Heart right ventricle (tissue), 16 donors: ENCODE measurements at regions not wholly inside any gene's neighbourhood (a gene's known extent, or its start where the extent isn't known, plus 50 kb on each side); places are given as distances from the start of the nearest gene placed in this dataset.
A peak's percentile ranks its signal among the peaks of the same experiment; 100 is the strongest.
"Not testable (repeated sequence)": the region's sequence is repeated elsewhere in the genome, so short reads cannot be mapped to it uniquely, and the experiment has no call there.

ENCODE experiments used
- ATAC-seq, 8 donors: fragments of 200-7000 bp; cut with Tn5 transposase; one replicate each; pipeline ENCODE4 v1.9.1; 2020; ENCODE audit warnings: mild to moderate bottlenecking in 8 of 8, moderate library complexity in 8 of 8, moderate number of reproducible peaks in 1 of 8
- DNase-seq, 2 donors: peaks; one replicate each; pipeline ENCODE4 v3.0.0-alpha.2; 2020
- H3K27ac ChIP-seq, 10 donors: fragments of 200-600 bp; sonication (generic) in 2 of 10; one replicate each; pipeline versions ENCODE4 v1.5.0 to v1.8.0; 2020 to 2022; ENCODE audit warnings: mild to moderate bottlenecking in 3 of 10
- H3K27me3 ChIP-seq, 7 donors: fragments of 200-600 bp; one replicate each; pipeline ENCODE4 v1.8.0; 2021 to 2022; ENCODE audit warnings: mild to moderate bottlenecking in 2 of 7
- H3K36me3 ChIP-seq, 9 donors: fragments of 200-600 bp; sonication (generic) in 1 of 9; one replicate each; pipeline versions ENCODE4 v1.5.0 to v1.8.0; 2020 to 2022; ENCODE audit warnings: mild to moderate bottlenecking in 2 of 9
- H3K4me1 ChIP-seq, 9 donors: fragments of 200-600 bp; sonication (generic) in 1 of 9; one replicate each; pipeline versions ENCODE4 v1.5.0 to v1.8.0; 2020 to 2022; ENCODE audit warnings: mild to moderate bottlenecking in 4 of 9
- H3K4me3 ChIP-seq, 10 donors: fragments of 200-600 bp; sonication (generic) in 2 of 10; one replicate each; pipeline versions ENCODE4 v1.5.0 to v1.8.0; 2020 to 2022; ENCODE audit warnings: mild to moderate bottlenecking in 7 of 10, moderate library complexity in 2 of 10
- H3K9me3 ChIP-seq, 11 donors: fragments of 200-600 bp in 10 of 11; sonication (generic) in 2 of 11; one replicate each; pipeline versions ENCODE4 v1.5.0 to v1.8.0; 2013 to 2022; ENCODE audit warnings: mild to moderate bottlenecking in 2 of 11, control low read depth in 1 of 11, moderate library complexity in 1 of 11
- CTCF ChIP-seq, 9 donors: fragments of 200-600 bp; sonication (generic) in 2 of 9; IDR thresholded peaks; one replicate each; pipeline versions ENCODE4 v1.5.0 to v1.8.0; 2021 to 2022; ENCODE audit warnings: antibody characterized with exemption in 9 of 9, mild to moderate bottlenecking in 5 of 9, moderate library complexity in 1 of 9
- whole genome bisulfite sequencing, 2 donors: extraction: QIAGEN DNeasy Blood & Tissue Kit; methylation state at CpG; one replicate each; pipeline ENCODE4 v1.1.7; 2013; ENCODE audit warnings: inconsistent platforms in 1 of 2; 5-methylcytosine and 5-hydroxymethylcytosine counted together
- intact Hi-C, 10 donors: fragments of 100-400 bp; cut with DNase I; formaldehyde crosslinking; loops; one replicate each; pipeline versions ENCODE4 v1.11.1 to v1.14.2; 2022
- donor health status: Arrhythmogenic right ventricular cardiomyopathy.
- donor health status: ischemic (EF 13 %, LVEDD 7.1; RV severe dilation, severe dysfunction).
- donor health status: healthy with polysubstance abuse.
- donor health status: DM: no; HTN: yes; CAD: no.
- donor health status: DM: no; HTN: no; CAD: no.
- donor health status: ischemic (EF 25% LVEDD 6.9; RV normal size, moderate dysfunction).
- donor health status: ischemic (EF 25% LVEDD 5.7; RV mildly dilated, moderate dysfunction).
- donor health status: healthy.
- donor health status: DM: yes; HTN: yes; CAD: no.
- donor health status: Ischemic cardiomyopathy.
- donor health status: ischemic (EF 35%, LVEDD 5.7; RV mildly dilated, moderate dysfunction).
- donor health status: nonischemic (EF 11% LVEDD 7.7; RV severe dilation, severe dysfunction).
- donor health status: DM: yes; HTN: yes; CAD: no.
- donor health status: PGD.
- donor health status: ischemic (EF 29% LVEDD 5.4; RV normal size, mild dysfunction).
- donor health status: nonischemic (EF 23%, LVEDD 6.1; RV moderate dilation, normal function).

- 39 to 94% methylated on average over 1 of the region's 1 CpG for WGBS, 2 donors
- no peak for DNase-seq
- TF ChIP-seq CTCF (IDR thresholded peaks at IDR 0.05), result no peak
- intact Hi-C loops, result no loop called here
- peaks cover 0 to 4% (median 0%) of the 10 kb centered on the region in 9 donors for H3K36me3 ChIP-seq
- H3K9me3 ChIP-seq, result no peaks in the 10 kb centered on the region
- H3K4me1 ChIP-seq, result peaks cover 0 to 19% (median 9%) of the 10 kb centered on the region in 9 donors
- no peak for ATAC-seq
- no peak overlapping the region for H3K27ac ChIP-seq
- H3K27me3 ChIP-seq, result no peaks in the 10 kb centered on the region
- no peak overlapping the region for H3K4me3 ChIP-seq
Measured at GRCh38 chr9:110013064-110013463, 194.9 kb downstream of the C9orf152 start.

- TF ChIP-seq CTCF (IDR thresholded peaks at IDR 0.05), result no peak
- no peaks in the 10 kb centered on the region for H3K9me3 ChIP-seq
- DNase-seq (no peak), ATAC-seq (peak in 6 of 8 donors; percentile 26 to 85 (median 68))
- H3K27me3 ChIP-seq, result peaks cover 0 to 4% (median 0%) of the 10 kb centered on the region in 7 donors
- no peak overlapping the region for H3K4me3 ChIP-seq
- H3K36me3 ChIP-seq, result peaks cover 0 to 4% (median 0%) of the 10 kb centered on the region in 9 donors
- 53 to 72% methylated on average over 5 of the region's 5 CpGs for WGBS, 2 donors
- peaks cover 0 to 19% (median 9%) of the 10 kb centered on the region in 9 donors for H3K4me1 ChIP-seq
- intact Hi-C loops, result no loop called here
- H3K27ac ChIP-seq, result peak overlapping the region in 6 of 10 donors; percentile 12 to 69 (median 48)
Measured at GRCh38 chr9:110015759-110016158, 192.2 kb downstream of the C9orf152 start.

- TF ChIP-seq CTCF (IDR thresholded peaks at IDR 0.05), result no peak
- Histone ChIP-seq H3K4me3 (no peak overlapping the region), H3K4me1 (peaks cover 0 to 22% (median 12%) of the 10 kb centered on the region in 9 donors), H3K27ac (peak overlapping the region in 7 of 10 donors; percentile 9 to 69 (median 42)), H3K27me3 (peaks cover 0 to 4% (median 0%) of the 10 kb centered on the region in 7 donors), H3K9me3 (no peaks in the 10 kb centered on the region), H3K36me3 (peaks cover 0 to 4% (median 0%) of the 10 kb centered on the region in 9 donors)
- intact Hi-C loops, result no loop called here
- DNase-seq, result no peak
- WGBS, 2 donors, result 79 to 93% methylated on average over 2 of the region's 2 CpGs
- peak in 6 of 8 donors; percentile 44 to 88 (median 70) for ATAC-seq
Measured at GRCh38 chr9:110016340-110016739, 191.6 kb downstream of the C9orf152 start.

GRCh38 chr9:110020216-110020615, 187.7 kb downstream of the C9orf152 start:
- intact Hi-C loops, H3K27ac ChIP-seq, H3K36me3 ChIP-seq, H3K4me3 ChIP-seq, DNase-seq, ATAC-seq, H3K9me3 ChIP-seq, H3K27me3 ChIP-seq: not testable (repeated sequence)
- H3K4me1 ChIP-seq, result peaks cover 0 to 33% (median 19%) of the 10 kb centered on the region in 9 donors
- WGBS, 2 donors, result 88 to 94% methylated on average over 4 of the region's 4 CpGs

GRCh38 chr9:110021891-110022290, 186.1 kb downstream of the C9orf152 start:
- Histone ChIP-seq H3K4me3 (no peak overlapping the region), H3K27me3 (peaks cover 0 to 4% (median 0%) of the 10 kb centered on the region in 7 donors), H3K27ac (peak overlapping the region in 4 of 10 donors; percentile 11 to 64 (median 30)), H3K9me3 (no peaks in the 10 kb centered on the region), H3K4me1 (peaks cover 2 to 20% (median 17%) of the 10 kb centered on the region in 9 donors), H3K36me3 (no peaks in the 10 kb centered on the region)
- DNase-seq (no peak), ATAC-seq (peak in 6 of 8 donors; percentile 51 to 65 (median 62))
- no peak for TF ChIP-seq CTCF (IDR thresholded peaks at IDR 0.05)
- intact Hi-C loops, result no loop called here
- 67 to 71% methylated on average over 2 of the region's 2 CpGs for whole genome bisulfite sequencing, 2 donors

GRCh38 chr9:110023221-110023620, 184.7 kb downstream of the C9orf152 start:
- H3K36me3 ChIP-seq, intact Hi-C loops, DNase-seq, H3K27ac ChIP-seq, H3K9me3 ChIP-seq, H3K27me3 ChIP-seq, ATAC-seq, H3K4me3 ChIP-seq: not testable (repeated sequence)
- peaks cover 2 to 33% (median 31%) of the 10 kb centered on the region in 9 donors for H3K4me1 ChIP-seq
- WGBS, 2 donors, result 90 to 97% methylated on average over 8 of the region's 8 CpGs
